ENCODE measurements at regions not wholly inside any gene's neighbourhood (a gene's known extent, or its start where the extent isn't known, plus 50 kb on each side); places are given as distances from the start of the nearest gene placed in this dataset.

DNA sequence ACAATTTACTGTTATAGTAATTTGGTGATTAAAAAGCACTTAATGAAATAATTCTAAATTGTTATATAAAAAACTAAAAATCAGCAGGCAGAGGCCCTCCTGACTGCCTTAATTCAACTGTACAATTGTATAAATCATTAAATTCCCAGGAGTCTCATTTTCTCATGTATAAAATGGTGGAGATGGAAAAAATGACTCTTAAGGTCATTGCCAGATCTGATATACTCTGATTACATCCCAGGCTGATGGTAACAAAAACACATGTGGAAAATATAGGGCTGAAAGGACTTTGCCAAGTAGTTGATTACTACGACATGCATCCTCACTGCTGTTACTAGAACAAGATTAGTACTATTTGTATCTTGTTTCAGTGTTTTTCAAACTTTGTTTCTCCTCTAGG is 1020.0 kb upstream of the SLC10A2 start:
- H3K4me1 ChIP-seq (ENCODE audit: low read depth, poor library complexity, severe bottlenecking), result no peaks in the 10 kb centered on the region
- no peak overlapping the region for H3K9ac ChIP-seq
- H3K27me3 ChIP-seq (ENCODE audit: insufficient read depth, low read depth), result no peaks in the 10 kb centered on the region
- H3K27ac ChIP-seq, result no peak overlapping the region
- H3K4me2 ChIP-seq, result no peak overlapping the region
- no peak overlapping the region for H2AFZ ChIP-seq (ENCODE audit: low read depth)
- H3K79me2 ChIP-seq (ENCODE audit: insufficient read depth, low read depth), result no peaks in the 10 kb centered on the region
- no peaks in the 10 kb centered on the region for H4K20me1 ChIP-seq (ENCODE audit: insufficient read depth)
- no peaks in the 10 kb centered on the region for H3K36me3 ChIP-seq (ENCODE audit: insufficient read depth)
- no peak overlapping the region for H3K4me3 ChIP-seq (IDR thresholded peaks at IDR 0.05; ENCODE audit: insufficient read depth, low read depth, low read length)
- TF ChIP-seq, protein P1, sequence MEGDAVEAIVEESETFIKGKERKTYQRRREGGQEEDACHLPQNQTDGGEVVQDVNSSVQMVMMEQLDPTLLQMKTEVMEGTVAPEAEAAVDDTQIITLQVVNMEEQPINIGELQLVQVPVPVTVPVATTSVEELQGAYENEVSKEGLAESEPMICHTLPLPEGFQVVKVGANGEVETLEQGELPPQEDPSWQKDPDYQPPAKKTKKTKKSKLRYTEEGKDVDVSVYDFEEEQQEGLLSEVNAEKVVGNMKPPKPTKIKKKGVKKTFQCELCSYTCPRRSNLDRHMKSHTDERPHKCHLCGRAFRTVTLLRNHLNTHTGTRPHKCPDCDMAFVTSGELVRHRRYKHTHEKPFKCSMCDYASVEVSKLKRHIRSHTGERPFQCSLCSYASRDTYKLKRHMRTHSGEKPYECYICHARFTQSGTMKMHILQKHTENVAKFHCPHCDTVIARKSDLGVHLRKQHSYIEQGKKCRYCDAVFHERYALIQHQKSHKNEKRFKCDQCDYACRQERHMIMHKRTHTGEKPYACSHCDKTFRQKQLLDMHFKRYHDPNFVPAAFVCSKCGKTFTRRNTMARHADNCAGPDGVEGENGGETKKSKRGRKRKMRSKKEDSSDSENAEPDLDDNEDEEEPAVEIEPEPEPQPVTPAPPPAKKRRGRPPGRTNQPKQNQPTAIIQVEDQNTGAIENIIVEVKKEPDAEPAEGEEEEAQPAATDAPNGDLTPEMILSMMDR (conservative IDR thresholded peaks at IDR 0.05; ENCODE audit: low read depth, low read length), result no peak

- H3K79me2 ChIP-seq (ENCODE audit: insufficient read depth, low read depth), result no peaks in the 10 kb centered on the region
- no peaks in the 10 kb centered on the region for H3K27me3 ChIP-seq (ENCODE audit: insufficient read depth, low read depth)
- no peaks in the 10 kb centered on the region for H3K4me1 ChIP-seq (ENCODE audit: low read depth, poor library complexity, severe bottlenecking)
- no peaks in the 10 kb centered on the region for H3K36me3 ChIP-seq (ENCODE audit: insufficient read depth)
- H3K27ac ChIP-seq, result no peak overlapping the region
- H3K4me3 ChIP-seq (IDR thresholded peaks at IDR 0.05; ENCODE audit: insufficient read depth, low read depth, low read length), result no peak overlapping the region
- TF ChIP-seq, protein P1 (conservative IDR thresholded peaks at IDR 0.05; ENCODE audit: low read depth, low read length), result no peak
- H2AFZ ChIP-seq (ENCODE audit: low read depth), result no peak overlapping the region
- H3K4me2 ChIP-seq, result no peak overlapping the region
- H3K9ac ChIP-seq, result no peak overlapping the region
- no peaks in the 10 kb centered on the region for H4K20me1 ChIP-seq (ENCODE audit: insufficient read depth)
Measured at GRCh38 chr13:104085611-104086010, 1019.4 kb upstream of the SLC10A2 start.

GRCh38 chr13:104074326-104074725 is 1008.1 kb upstream of the SLC10A2 start:
- Histone ChIP-seq H3K4me2 (no peak overlapping the region), H3K9ac (no peak overlapping the region), H2AFZ (ENCODE audit: low read depth) (no peak overlapping the region), H3K4me3 (IDR thresholded peaks at IDR 0.05; ENCODE audit: insufficient read depth, low read depth, low read length) (no peak overlapping the region), H3K36me3 (ENCODE audit: insufficient read depth) (no peaks in the 10 kb centered on the region), H3K79me2 (ENCODE audit: insufficient read depth, low read depth) (no peaks in the 10 kb centered on the region), H4K20me1 (ENCODE audit: insufficient read depth) (no peaks in the 10 kb centered on the region), H3K4me1 (ENCODE audit: low read depth, poor library complexity, severe bottlenecking) (no peaks in the 10 kb centered on the region), H3K27me3 (ENCODE audit: insufficient read depth, low read depth) (no peaks in the 10 kb centered on the region), H3K27ac (no peak overlapping the region)
- TF ChIP-seq, protein P1 (conservative IDR thresholded peaks at IDR 0.05; ENCODE audit: low read depth, low read length), result no peak

DNA sequence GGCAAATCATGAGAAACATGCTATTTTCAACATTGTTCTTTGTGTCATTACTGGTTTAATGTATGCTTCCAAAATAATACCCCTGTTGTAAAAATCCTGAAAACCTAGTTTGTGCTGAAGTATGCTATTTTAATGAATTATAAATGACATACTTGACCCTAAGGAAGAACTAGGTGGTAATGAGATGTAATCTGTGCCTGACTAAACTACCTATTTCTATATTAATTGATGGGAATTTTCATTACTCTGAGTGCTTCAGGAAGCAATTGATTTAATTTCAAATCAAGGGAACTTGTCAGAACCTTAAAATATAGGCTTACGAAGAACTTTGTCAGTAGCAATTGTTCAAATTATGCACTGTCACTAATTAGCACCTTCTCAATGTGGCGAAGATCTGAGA is 1005.6 kb upstream of the SLC10A2 start:
- H3K4me3 ChIP-seq (IDR thresholded peaks at IDR 0.05; ENCODE audit: insufficient read depth, low read depth, low read length), result no peak overlapping the region
- H3K36me3 ChIP-seq (ENCODE audit: insufficient read depth), result no peaks in the 10 kb centered on the region
- H3K4me2 ChIP-seq, result no peak overlapping the region
- H3K4me1 ChIP-seq (ENCODE audit: low read depth, poor library complexity, severe bottlenecking), result no peaks in the 10 kb centered on the region
- no peaks in the 10 kb centered on the region for H3K27me3 ChIP-seq (ENCODE audit: insufficient read depth, low read depth)
- H3K79me2 ChIP-seq (ENCODE audit: insufficient read depth, low read depth), result no peaks in the 10 kb centered on the region
- no peaks in the 10 kb centered on the region for H4K20me1 ChIP-seq (ENCODE audit: insufficient read depth)
- H3K27ac ChIP-seq, result no peak overlapping the region
- no peak overlapping the region for H2AFZ ChIP-seq (ENCODE audit: low read depth)
- TF ChIP-seq, protein P1 (conservative IDR thresholded peaks at IDR 0.05; ENCODE audit: low read depth, low read length), result no peak
- no peak overlapping the region for H3K9ac ChIP-seq

Measured in KMS-11 (cell line).